ENCODE measurements at regions not wholly inside any gene's neighbourhood (a gene's known extent, or its start where the extent isn't known, plus 50 kb on each side); places are given as distances from the start of the nearest gene placed in this dataset.

GRCh38 chr4:104404361-104404760 is 90.3 kb downstream of the CXXC4 start:
- TF ChIP-seq EZH2 (IDR thresholded peaks at IDR 0.05; ENCODE audit: low read length, unreplicated experiment) (no peak), CTCF (conservative IDR thresholded peaks at IDR 0.05; ENCODE audit: low read depth, low read length) (no peak), EZH2phosphoT487 (IDR thresholded peaks at IDR 0.05; ENCODE audit: borderline replicate concordance, low read length) (no peak)

Data from PC-3 (cell line).